Fibroblast of lung (primary cell): ENCODE measurements at regions not wholly inside any gene's neighbourhood (a gene's known extent, or its start where the extent isn't known, plus 50 kb on each side); places are given as distances from the start of the nearest gene placed in this dataset.

ENCODE experiments used
- CTCF ChIP-seq, 2 donors: IDR thresholded peaks in 1 of 2; conservative IDR thresholded peaks in 1 of 2; 1 replicate in 1 of 2; 2 replicates in 1 of 2; pipeline ENCODE4 v1.5.1; 2011 to 2012; ENCODE audit warnings: low read length in 2 of 2, control low read depth in 1 of 2, inconsistent platforms in 1 of 2, low read depth in 1 of 2, mild to moderate bottlenecking in 1 of 2
- EZH2 ChIP-seq: IDR thresholded peaks from 2 replicates; pipeline ENCODE4 v1.5.1; 2012; ENCODE audit warnings: low read length, control low read depth, mild to moderate bottlenecking; ENCODE audit errors: missing control alignments

DNA sequence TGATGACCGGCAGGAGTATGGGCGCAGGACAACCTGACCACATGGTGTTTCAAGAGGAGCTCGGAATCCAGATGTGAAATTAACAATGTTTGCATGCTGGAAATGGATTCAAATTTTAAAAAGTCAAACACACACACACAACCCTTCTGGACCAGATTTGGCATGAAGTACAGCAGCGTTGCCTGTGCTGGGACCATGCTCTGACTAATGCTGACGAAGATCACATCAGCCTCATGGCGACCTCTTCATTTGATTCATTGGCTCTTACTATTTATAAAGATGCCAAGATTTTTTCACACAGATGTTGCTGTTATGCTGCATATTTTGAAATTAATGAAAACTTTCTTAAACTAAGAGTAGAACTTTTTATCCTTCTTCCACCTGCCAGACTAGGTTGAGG, 926.6 kb upstream of the TMEM132C start:
- TF ChIP-seq CTCF (conservative IDR thresholded peaks at IDR 0.05 in 1 of 2, IDR thresholded peaks at IDR 0.05 in 1 of 2; ENCODE audit: low read depth in 1 of 2, low read length in 2 of 2) (no peak), EZH2 (no peak)
